Sigmoid colon (tissue), 6 donors: ENCODE measurements at regions not wholly inside any gene's neighbourhood (a gene's known extent, or its start where the extent isn't known, plus 50 kb on each side); places are given as distances from the start of the nearest gene placed in this dataset.

Experiments used
- DNase-seq: peaks from one replicate; pipeline ENCODE4 v3.0.0-alpha.2; 2019
- H3K27ac ChIP-seq, 4 donors: fragments of 200-600 bp; sonication (generic); one replicate each; pipeline ENCODE4 v1.5.1; 2016 to 2019; ENCODE audit warnings: mild to moderate bottlenecking in 1 of 4
- H3K27me3 ChIP-seq, 3 donors: fragments of 200-600 bp; sonication (generic); one replicate each; pipeline ENCODE4 v1.5.1; 2019; ENCODE audit warnings: mild to moderate bottlenecking in 1 of 3
- H3K36me3 ChIP-seq, 4 donors: fragments of 200-600 bp; sonication (generic); one replicate each; pipeline ENCODE4 v1.5.1; 2016 to 2019
- H3K4me1 ChIP-seq, 4 donors: fragments of 200-600 bp; sonication (generic); one replicate each; pipeline ENCODE4 v1.5.1; 2017 to 2019
- H3K4me3 ChIP-seq, 4 donors: fragments of 200-600 bp; sonication (generic); one replicate each; pipeline ENCODE4 v1.5.1; 2017 to 2019; ENCODE audit warnings: mild to moderate bottlenecking in 2 of 4, moderate library complexity in 1 of 4
- H3K9me3 ChIP-seq, 4 donors: fragments of 200-600 bp in 3 of 4; sonication (generic) in 3 of 4; one replicate each; pipeline versions ENCODE4 v1.5.1 to v1.6.1; 2013 to 2019
- EP300 ChIP-seq, 4 donors: sonication (generic); formaldehyde crosslinking; IDR thresholded peaks; one replicate each; pipeline ENCODE4 v1.6.1; 2017; ENCODE audit warnings: antibody characterized with exemption in 4 of 4
- POLR2A ChIP-seq, 2 donors: fragments of 450-650 bp; IDR thresholded peaks; one replicate each; pipeline ENCODE4 v1.6.1; 2016; ENCODE audit warnings: antibody characterized with exemption in 2 of 2, mild to moderate bottlenecking in 2 of 2, moderate library complexity in 2 of 2
- POLR2AphosphoS5 ChIP-seq, 4 donors: sonication (generic); formaldehyde crosslinking; IDR thresholded peaks; one replicate each; pipeline ENCODE4 v1.6.1; 2017; ENCODE audit warnings: antibody characterized with exemption in 4 of 4
- WGBS, 2 donors: extraction: QIAGEN DNeasy Blood & Tissue Kit; methylation state at CpG; one replicate each; pipeline ENCODE4 v1.1.7; 2013; 5-methylcytosine and 5-hydroxymethylcytosine counted together
- intact Hi-C: fragments of 100-400 bp; cut with DNase I; formaldehyde crosslinking; loops from one replicate; pipeline ENCODE4 v1.15.1; 2023
- TF ChIP-seq, protein P1 (sequence below), 4 experiments: fragments of 450-650 bp in 3 of 4; fragments of 200-600 bp in 1 of 4; IDR thresholded peaks; one replicate each; pipeline ENCODE4 v1.5.1; 2016 to 2019; ENCODE audit warnings: antibody characterized with exemption in 4 of 4, mild to moderate bottlenecking in 3 of 4, moderate library complexity in 2 of 4
- donor health status: healthy with polysubstance abuse.
- donor health status: healthy.

DNA sequence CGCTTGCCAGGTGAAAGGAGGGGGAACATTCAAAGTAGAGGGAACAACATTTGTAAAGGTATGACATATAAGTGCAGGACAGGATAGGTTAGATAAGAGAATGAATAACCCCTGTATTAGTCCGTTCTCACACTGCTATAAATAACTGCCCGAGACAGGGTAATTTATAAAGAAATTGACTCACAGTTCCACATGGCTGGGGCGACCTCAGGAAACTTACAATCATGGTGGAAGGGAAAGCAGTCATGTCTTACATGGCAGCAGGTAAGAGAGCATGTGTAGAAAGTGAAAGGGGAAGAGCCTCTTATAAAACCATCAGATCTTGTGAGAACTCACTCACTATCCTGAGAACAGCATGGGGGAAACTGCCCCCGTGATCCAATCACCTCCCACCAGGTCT lies 223.8 kb downstream of the SOX9 start:
- DNase-seq = no peak
- WGBS, 2 donors = 82 to 90% methylated on average over 5 of the region's 5 CpGs
- Histone ChIP-seq H3K4me1 (peaks cover 0 to 12% (median 1%) of the 10 kb centered on the region in 4 donors), H3K4me3 (no peak overlapping the region), H3K27me3 (no peaks in the 10 kb centered on the region), H3K27ac (no peak overlapping the region), H3K36me3 (no peaks in the 10 kb centered on the region), H3K9me3 (no peaks in the 10 kb centered on the region)
- TF ChIP-seq, protein P1, sequence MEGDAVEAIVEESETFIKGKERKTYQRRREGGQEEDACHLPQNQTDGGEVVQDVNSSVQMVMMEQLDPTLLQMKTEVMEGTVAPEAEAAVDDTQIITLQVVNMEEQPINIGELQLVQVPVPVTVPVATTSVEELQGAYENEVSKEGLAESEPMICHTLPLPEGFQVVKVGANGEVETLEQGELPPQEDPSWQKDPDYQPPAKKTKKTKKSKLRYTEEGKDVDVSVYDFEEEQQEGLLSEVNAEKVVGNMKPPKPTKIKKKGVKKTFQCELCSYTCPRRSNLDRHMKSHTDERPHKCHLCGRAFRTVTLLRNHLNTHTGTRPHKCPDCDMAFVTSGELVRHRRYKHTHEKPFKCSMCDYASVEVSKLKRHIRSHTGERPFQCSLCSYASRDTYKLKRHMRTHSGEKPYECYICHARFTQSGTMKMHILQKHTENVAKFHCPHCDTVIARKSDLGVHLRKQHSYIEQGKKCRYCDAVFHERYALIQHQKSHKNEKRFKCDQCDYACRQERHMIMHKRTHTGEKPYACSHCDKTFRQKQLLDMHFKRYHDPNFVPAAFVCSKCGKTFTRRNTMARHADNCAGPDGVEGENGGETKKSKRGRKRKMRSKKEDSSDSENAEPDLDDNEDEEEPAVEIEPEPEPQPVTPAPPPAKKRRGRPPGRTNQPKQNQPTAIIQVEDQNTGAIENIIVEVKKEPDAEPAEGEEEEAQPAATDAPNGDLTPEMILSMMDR (IDR thresholded peaks at IDR 0.05) = no peak
- TF ChIP-seq EP300 (IDR thresholded peaks at IDR 0.05) = no peak
- no peak for TF ChIP-seq POLR2AphosphoS5 (IDR thresholded peaks at IDR 0.05)
- TF ChIP-seq POLR2A (IDR thresholded peaks at IDR 0.05) = no peak
- intact Hi-C loops = no loop called here

DNA sequence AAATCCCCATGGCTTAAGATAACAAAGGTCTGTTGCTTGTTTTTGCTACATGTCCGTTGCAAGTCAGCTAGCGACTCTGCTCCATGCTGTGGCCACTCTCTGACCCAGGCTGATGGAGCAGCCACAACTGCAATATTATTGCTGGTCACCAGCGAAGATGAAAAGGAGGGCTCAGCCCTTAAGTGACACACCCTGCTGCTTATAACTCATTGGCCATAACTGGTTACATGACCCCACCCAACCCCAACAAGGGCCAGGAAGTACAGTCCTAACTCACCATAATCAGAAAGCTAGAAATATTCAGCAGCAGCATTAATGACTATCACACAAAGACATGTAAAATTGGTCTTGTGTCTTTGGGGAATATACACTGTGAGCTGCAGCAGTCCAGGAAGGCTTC lies 224.3 kb downstream of the SOX9 start:
- Histone ChIP-seq H3K4me1 (peaks cover 0 to 12% (median 0%) of the 10 kb centered on the region in 4 donors), H3K27me3 (no peaks in the 10 kb centered on the region), H3K9me3 (no peaks in the 10 kb centered on the region), H3K36me3 (no peaks in the 10 kb centered on the region), H3K27ac (no peak overlapping the region), H3K4me3 (no peak overlapping the region)
- TF ChIP-seq POLR2AphosphoS5 (IDR thresholded peaks at IDR 0.05) = no peak
- no peak for TF ChIP-seq EP300 (IDR thresholded peaks at IDR 0.05)
- TF ChIP-seq, protein P1 (IDR thresholded peaks at IDR 0.05) = no peak
- TF ChIP-seq POLR2A (IDR thresholded peaks at IDR 0.05) = no peak
- intact Hi-C loops = no loop called here
- no peak for DNase-seq
- WGBS, 2 donors = 69 to 89% methylated on average over 3 of the region's 3 CpGs

DNA sequence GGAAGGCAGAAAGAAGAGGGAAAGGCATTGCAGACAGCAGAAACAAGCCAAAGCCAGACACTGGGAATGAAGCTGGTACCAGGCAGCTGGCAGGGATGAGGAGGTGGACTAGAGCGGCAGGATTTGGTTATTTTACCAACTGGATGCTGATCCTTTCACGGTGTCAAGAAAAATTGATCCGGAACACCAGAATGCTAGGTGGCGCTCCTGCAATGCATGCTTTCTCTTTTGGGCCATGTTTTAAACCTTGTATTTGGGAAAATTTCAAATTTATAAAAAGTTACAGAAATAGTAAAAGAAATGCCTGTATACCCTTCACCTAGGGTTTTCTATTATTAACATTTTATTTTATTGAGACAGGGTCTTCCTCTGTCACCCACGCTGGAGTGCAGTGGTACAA lies 224.7 kb downstream of the SOX9 start:
- DNase-seq = no peak
- 93 to 95% methylated on average over 5 of the region's 5 CpGs for WGBS, 2 donors
- H3K27ac ChIP-seq = no peak overlapping the region
- no peaks in the 10 kb centered on the region for H3K9me3 ChIP-seq
- peaks cover 0 to 12% (median 0%) of the 10 kb centered on the region in 4 donors for H3K4me1 ChIP-seq
- TF ChIP-seq, protein P1 (IDR thresholded peaks at IDR 0.05) = no peak
- TF ChIP-seq POLR2AphosphoS5 (IDR thresholded peaks at IDR 0.05) = no peak
- intact Hi-C loops = no loop called here
- H3K36me3 ChIP-seq = no peaks in the 10 kb centered on the region
- H3K4me3 ChIP-seq = no peak overlapping the region
- no peaks in the 10 kb centered on the region for H3K27me3 ChIP-seq

DNA sequence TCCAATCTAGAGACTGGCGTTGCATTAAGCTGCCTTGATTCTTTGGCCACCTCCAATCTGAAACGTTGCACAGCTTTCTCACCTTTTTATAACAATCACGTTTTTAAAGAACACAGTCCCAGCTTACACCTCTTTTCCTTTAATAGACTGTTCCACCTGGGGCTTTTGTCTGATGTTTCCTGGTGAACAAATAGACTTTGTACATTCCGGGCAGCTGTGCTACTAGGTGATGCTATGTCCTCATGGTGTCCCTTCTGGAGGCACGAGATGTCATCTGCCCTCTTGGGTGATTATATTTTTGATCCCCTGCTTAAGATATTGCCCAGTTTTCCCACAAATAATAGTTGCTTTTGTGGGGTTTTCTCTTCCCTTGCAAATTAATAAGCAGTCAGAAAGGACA lies 225.5 kb downstream of the SOX9 start:
- intact Hi-C loops = no loop called here
- H3K4me1 ChIP-seq = peaks cover 0 to 12% (median 0%) of the 10 kb centered on the region in 4 donors
- WGBS, 2 donors = 17 to 62% methylated on average over 5 of the region's 5 CpGs
- H3K36me3 ChIP-seq = no peaks in the 10 kb centered on the region
- no peaks in the 10 kb centered on the region for H3K9me3 ChIP-seq
- no peak overlapping the region for H3K27ac ChIP-seq
- no peak for TF ChIP-seq EP300 (IDR thresholded peaks at IDR 0.05)
- TF ChIP-seq POLR2AphosphoS5 (IDR thresholded peaks at IDR 0.05) = no peak
- TF ChIP-seq, protein P1 (IDR thresholded peaks at IDR 0.05) = no peak
- TF ChIP-seq POLR2A (IDR thresholded peaks at IDR 0.05) = no peak
- no peak for DNase-seq
- H3K4me3 ChIP-seq = no peak overlapping the region
- H3K27me3 ChIP-seq = no peaks in the 10 kb centered on the region

DNA sequence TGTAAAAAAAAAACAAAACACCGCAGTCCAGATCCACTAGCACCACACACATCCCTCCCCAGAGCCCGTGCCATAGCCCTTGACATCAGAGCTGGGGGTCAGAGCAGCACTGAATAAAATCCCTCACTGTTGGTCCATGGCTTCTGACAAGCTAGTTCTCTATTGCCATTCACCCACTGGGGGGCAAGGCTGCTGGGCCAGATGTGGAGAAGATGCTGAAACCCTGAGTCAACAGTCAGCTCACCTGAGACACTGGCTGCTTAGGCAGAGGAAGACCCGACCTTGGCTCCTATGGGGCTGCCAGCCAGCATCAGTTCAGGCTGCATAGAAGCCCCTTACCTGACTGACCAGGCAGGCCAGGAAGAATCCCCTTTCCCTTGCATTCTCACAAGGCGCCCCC lies 228.2 kb downstream of the SOX9 start:
- H3K36me3 ChIP-seq = no peaks in the 10 kb centered on the region
- H3K4me1 ChIP-seq = no peaks in the 10 kb centered on the region
- TF ChIP-seq POLR2A (IDR thresholded peaks at IDR 0.05) = no peak
- TF ChIP-seq POLR2AphosphoS5 (IDR thresholded peaks at IDR 0.05) = no peak
- TF ChIP-seq EP300 (IDR thresholded peaks at IDR 0.05) = no peak
- no peaks in the 10 kb centered on the region for H3K9me3 ChIP-seq
- 82 to 89% methylated on average over 4 of the region's 4 CpGs for WGBS, 2 donors
- no peak overlapping the region for H3K4me3 ChIP-seq
- no peak for DNase-seq
- no peaks in the 10 kb centered on the region for H3K27me3 ChIP-seq
- intact Hi-C loops = no loop called here
- H3K27ac ChIP-seq = no peak overlapping the region
